AG09309 (cell line): ENCODE measurements at regions not wholly inside any gene's neighbourhood (a gene's known extent, or its start where the extent isn't known, plus 50 kb on each side); places are given as distances from the start of the nearest gene placed in this dataset.

Source experiments
- DNase-seq: peaks from one replicate; pipeline ENCODE4 v3.0.0-alpha.2; 2010; ENCODE audit warnings: low read depth
- H3K4me3 ChIP-seq: 2 replicates; pipeline ENCODE4 v1.5.1; 2011; ENCODE audit warnings: mild to moderate bottlenecking, low read depth, low read length, moderate library complexity; ENCODE audit not compliant: control insufficient read depth
- TF ChIP-seq, protein P1 (sequence below): IDR thresholded peaks from 2 replicates; pipeline ENCODE4 v1.5.1; 2011; ENCODE audit warnings: mild to moderate bottlenecking, low read depth, low read length, inconsistent platforms; ENCODE audit not compliant: insufficient read depth, control insufficient read depth; ENCODE audit errors: missing control alignments

DNA sequence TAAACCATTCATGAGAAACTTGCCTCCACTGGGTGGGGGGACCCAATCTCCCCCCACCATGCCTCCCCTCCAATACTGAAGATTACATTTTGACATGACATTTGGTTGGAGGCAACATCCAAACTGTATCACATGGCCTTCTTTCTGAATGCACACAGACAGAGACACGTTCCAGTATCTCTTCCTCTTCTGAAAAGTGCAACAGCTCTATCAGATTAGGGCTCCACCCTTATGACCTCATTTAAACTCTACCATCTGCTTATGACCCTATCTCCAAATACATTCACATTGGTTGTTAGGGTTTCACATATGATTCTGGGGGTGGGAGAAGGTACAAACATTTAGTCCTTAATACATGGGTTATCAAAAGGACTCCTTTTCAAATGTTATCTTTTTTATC lies 481.8 kb upstream of the NFIA start:
- no peak overlapping the region for H3K4me3 ChIP-seq
- no peak for DNase-seq
- TF ChIP-seq, protein P1, sequence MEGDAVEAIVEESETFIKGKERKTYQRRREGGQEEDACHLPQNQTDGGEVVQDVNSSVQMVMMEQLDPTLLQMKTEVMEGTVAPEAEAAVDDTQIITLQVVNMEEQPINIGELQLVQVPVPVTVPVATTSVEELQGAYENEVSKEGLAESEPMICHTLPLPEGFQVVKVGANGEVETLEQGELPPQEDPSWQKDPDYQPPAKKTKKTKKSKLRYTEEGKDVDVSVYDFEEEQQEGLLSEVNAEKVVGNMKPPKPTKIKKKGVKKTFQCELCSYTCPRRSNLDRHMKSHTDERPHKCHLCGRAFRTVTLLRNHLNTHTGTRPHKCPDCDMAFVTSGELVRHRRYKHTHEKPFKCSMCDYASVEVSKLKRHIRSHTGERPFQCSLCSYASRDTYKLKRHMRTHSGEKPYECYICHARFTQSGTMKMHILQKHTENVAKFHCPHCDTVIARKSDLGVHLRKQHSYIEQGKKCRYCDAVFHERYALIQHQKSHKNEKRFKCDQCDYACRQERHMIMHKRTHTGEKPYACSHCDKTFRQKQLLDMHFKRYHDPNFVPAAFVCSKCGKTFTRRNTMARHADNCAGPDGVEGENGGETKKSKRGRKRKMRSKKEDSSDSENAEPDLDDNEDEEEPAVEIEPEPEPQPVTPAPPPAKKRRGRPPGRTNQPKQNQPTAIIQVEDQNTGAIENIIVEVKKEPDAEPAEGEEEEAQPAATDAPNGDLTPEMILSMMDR: no peak

GRCh38 chr1:60599574-60599973 lies 482.8 kb upstream of the NFIA start:
- no peak overlapping the region for H3K4me3 ChIP-seq
- TF ChIP-seq, protein P1: no peak
- DNase-seq: no peak

DNA sequence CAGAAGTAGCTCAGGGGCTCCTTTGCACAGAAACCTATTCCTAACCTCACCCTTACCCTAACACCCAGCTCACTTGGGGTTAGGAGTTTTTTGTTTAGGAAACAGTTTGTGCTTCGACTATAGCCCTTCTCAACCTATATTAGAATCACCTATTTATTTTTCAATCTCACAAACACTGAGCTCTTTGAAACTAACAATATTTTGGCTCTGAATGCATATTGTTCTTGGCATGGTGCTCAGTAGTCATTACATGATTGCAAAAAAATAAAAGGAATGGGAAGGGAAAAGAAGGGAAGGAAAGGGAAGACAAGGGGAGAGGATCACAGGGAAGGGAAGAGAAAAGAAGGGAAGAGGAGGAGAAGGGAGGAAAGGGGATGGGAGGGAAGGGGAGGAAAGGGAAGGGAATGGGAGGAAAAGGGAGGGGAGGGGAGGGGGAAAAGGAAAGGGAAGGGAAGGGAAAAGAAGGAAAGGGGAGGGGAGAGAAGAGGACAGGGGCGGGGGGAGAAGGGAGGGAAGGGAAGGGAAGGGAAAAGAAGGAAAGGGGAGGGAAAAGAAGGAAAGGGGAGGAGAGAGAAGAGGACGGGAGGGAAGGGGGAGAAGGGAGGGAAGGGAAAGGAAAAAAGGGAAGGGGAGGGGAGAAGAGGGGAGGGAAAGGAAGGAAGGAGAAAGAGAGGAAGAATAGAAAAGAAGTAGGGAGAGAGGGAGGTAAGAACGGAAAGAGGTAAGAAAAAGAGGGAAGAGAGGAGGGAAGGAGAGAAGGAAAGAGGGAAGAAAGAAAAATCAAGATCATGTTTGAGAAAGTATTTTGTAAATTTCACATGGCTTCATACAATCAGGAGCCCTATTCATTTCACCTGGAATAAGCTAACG lies 484.1 kb upstream of the NFIA start:
- TF ChIP-seq, protein P1: no peak
- H3K4me3 ChIP-seq: no peak overlapping the region
- DNase-seq: no peak

DNA sequence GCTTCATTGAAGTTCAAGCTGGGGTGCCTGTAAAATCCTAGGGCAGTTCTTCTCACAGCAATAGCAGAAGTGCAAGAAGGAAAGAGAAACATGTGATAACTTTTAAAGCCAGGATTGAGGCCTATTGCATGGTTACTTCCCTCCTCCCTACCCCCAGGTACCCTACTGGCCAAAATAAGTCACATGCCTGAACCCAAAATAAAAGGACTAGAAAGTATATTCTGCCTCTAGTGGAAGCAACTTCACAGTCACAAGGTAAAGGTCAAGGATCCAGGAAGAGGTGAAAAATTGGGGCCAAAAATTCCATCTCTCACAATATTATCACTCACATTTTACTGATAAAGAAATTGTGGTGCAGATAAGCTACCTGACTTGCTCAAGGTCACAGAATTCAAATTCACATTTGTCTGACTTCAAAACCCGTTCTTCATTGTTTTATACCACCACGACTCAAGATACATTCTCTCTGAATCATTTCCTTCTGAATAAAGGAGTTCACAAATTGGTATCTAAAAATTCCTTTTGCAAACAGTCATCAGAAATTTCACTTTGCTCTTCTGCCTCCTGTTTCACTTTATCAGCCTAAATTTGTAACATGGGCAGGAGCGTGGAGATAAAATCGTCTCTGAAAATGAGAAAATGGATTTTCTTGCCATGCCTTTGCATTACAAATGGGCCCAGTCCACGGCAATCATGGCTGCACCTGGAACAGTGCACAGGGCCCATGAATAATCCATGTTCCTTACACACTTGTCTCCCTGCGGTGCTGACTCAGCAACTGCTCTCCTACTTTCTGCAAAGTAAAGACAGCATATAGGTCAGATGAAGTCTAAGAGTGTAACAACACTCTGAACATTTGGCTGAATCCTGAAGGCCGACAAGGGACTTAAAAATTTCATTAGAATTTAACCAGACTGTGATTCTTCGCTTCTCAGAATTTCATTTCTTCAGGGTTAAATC lies 485.3 kb upstream of the NFIA start:
- TF ChIP-seq, protein P1: no peak
- DNase-seq: no peak
- no peak overlapping the region for H3K4me3 ChIP-seq

- TF ChIP-seq, protein P1: no peak
- DNase-seq: no peak
- H3K4me3 ChIP-seq: no peak overlapping the region
Observed at GRCh38 chr1:60591583-60591982, 490.8 kb upstream of the NFIA start.

GRCh38 chr1:60589916-60590315 lies 492.4 kb upstream of the NFIA start:
- DNase-seq: no peak
- TF ChIP-seq, protein P1: no peak
- no peak overlapping the region for H3K4me3 ChIP-seq
